ENCODE measurements at regions not wholly inside any gene's neighbourhood (a gene's known extent, or its start where the extent isn't known, plus 50 kb on each side); places are given as distances from the start of the nearest gene placed in this dataset.

DNA sequence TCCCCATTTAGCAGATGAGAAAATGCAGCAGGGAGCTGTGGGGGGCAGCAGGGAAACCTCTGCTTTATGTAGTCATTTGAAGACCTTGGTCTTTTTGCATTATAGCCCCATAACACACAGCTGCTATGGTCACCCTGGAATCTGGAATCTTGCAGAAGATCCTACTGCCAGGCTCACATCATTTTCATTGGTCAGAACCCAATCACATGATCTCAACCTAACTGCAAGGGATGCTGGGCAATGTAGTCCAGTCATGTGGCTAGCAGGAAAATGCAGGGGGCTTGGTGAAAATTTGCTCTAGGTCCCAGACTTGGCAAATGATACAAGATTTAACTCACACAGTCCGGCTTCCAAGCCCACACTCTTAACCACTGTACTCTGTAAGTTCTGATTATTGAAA lies 1028.7 kb downstream of the AACS start:
- Histone ChIP-seq H3K9ac (ENCODE audit: control insufficient read depth, insufficient read depth, low read length) (no peak overlapping the region), H3K9me3 (replicated peaks; ENCODE audit: control insufficient read depth, insufficient read depth, low read length) (no peaks in the 10 kb centered on the region), H3K36me3 (ENCODE audit: control insufficient read depth in 2 of 2, insufficient read depth in 2 of 2, low read length in 1 of 2) (no peaks in the 10 kb centered on the region), H3K27ac (ENCODE audit: control insufficient read depth, insufficient read depth) (no peak overlapping the region), H2AFZ (ENCODE audit: control insufficient read depth, low read depth, low read length) (no peak overlapping the region), H4K20me1 (ENCODE audit: control insufficient read depth, insufficient read depth) (no peaks in the 10 kb centered on the region), H3K79me2 (ENCODE audit: control insufficient read depth, insufficient read depth, low read length) (no peaks in the 10 kb centered on the region), H3K4me3 (no peak overlapping the region), H3K27me3 (replicated peaks in 1 of 2; ENCODE audit: control insufficient read depth in 2 of 2, insufficient read depth in 2 of 2, low read length in 1 of 2) (no peaks in the 10 kb centered on the region), H3K4me2 (ENCODE audit: control insufficient read depth, insufficient read depth) (no peak overlapping the region), H3K4me1 (ENCODE audit: control insufficient read depth, insufficient read depth, low read length) (no peaks in the 10 kb centered on the region)
- ChIA-PET CTCF (no interaction called here), SMC1A (ENCODE audit: uncharacterized antibody, unreplicated experiment) (interaction anchor here (1.5 kb wide), 1 partner anchor 27 kb away, joined by 3 read pairs; no protein-coding TSS in a partner anchor), POLR2A (no interaction called here), RAD21 (ENCODE audit: unreplicated experiment) (no interaction called here)
- 0% methylated on average over 1 of the region's 1 CpG for WGBS (ENCODE audit: insufficient coverage, insufficient replicate concordance, low lambda C conversion rate, missing lambda C conversion rate)
- in situ Hi-C loops (cut with MboI) (no loop called here), intact Hi-C loops (cut with micrococcal nuclease; ENCODE audit: unreplicated experiment) (no loop called here)
- FAIRE-seq: no peak
- ATAC-seq: no peak
- TF ChIP-seq, protein P1, sequence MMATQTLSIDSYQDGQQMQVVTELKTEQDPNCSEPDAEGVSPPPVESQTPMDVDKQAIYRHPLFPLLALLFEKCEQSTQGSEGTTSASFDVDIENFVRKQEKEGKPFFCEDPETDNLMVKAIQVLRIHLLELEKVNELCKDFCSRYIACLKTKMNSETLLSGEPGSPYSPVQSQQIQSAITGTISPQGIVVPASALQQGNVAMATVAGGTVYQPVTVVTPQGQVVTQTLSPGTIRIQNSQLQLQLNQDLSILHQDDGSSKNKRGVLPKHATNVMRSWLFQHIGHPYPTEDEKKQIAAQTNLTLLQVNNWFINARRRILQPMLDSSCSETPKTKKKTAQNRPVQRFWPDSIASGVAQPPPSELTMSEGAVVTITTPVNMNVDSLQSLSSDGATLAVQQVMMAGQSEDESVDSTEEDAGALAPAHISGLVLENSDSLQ (IDR thresholded peaks at IDR 0.05): no peak
- no peak for TF ChIP-seq NR2F1 (conservative IDR thresholded peaks at IDR 0.05)
- no peak for TF ChIP-seq SMC3 (IDR thresholded peaks at IDR 0.05; ENCODE audit: borderline replicate concordance, low read length)
- TF ChIP-seq NFYB (IDR thresholded peaks at IDR 0.05; ENCODE audit: insufficient read depth, low read depth, low read length): peak; percentile 81
- peak; percentile 50 for TF ChIP-seq SIX5 (IDR thresholded peaks at IDR 0.05; ENCODE audit: low read depth, low read length, severe bottlenecking)
- TF ChIP-seq POLR2A (IDR thresholded peaks at IDR 0.05; ENCODE audit: low read depth, low read length): no peak
- peak; percentile 35 for TF ChIP-seq USF1 (IDR thresholded peaks at IDR 0.05; ENCODE audit: borderline replicate concordance, extremely low read length, insufficient read depth, low read depth, low read length)
- TF ChIP-seq JUNB (IDR thresholded peaks at IDR 0.05): no peak
- 0 out of 2 replicates have a peak, but pooled peaks have one; percentile 28 for TF ChIP-seq HCFC1 (IDR thresholded peaks at IDR 0.05; ENCODE audit: low read length)
- TF ChIP-seq SPI1 (IDR thresholded peaks at IDR 0.05; ENCODE audit: borderline replicate concordance, insufficient read depth, low read depth, low read length): no peak
- no peak for TF ChIP-seq ZBTB40 (IDR thresholded peaks at IDR 0.05; ENCODE audit: borderline replicate concordance)
- no peak for TF ChIP-seq ZNF24 (IDR thresholded peaks at IDR 0.05)
- no TSS peak for BruUV-seq (replicated peaks)
- DNase-seq (ENCODE audit: low read depth, low spot score): no peak
